ENCODE measurements at regions not wholly inside any gene's neighbourhood (a gene's known extent, or its start where the extent isn't known, plus 50 kb on each side); places are given as distances from the start of the nearest gene placed in this dataset.

DNA sequence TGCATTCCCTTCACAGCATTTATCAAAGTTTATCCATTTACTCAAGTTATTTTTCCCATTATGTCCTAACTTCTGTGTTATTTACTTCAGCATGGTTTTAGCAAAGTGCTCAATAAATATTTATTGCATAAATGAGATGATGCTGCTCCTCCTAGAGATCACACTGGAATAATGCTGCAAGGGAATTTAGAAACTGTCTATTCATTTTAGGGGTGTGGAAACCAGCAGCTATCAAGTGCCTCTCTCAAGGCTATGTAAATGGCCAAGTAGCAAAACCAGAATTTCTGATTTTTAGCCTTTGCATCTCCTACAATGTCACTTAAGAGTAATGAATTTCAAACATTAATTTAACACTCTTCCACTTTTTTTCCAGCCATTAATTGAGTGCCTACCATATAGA is 316.2 kb downstream of the COL12A1 start:
- H3K36me3 ChIP-seq (ENCODE audit: control insufficient read depth, insufficient read depth, low read length): no peaks in the 10 kb centered on the region
- H2AFZ ChIP-seq (ENCODE audit: low read depth, low read length): no peak overlapping the region
- BruUV-seq (replicated peaks): no TSS peak
- ATAC-seq (no peak), FAIRE-seq (no peak), DNase-seq (ENCODE audit: extremely low read depth in 1 of 4, low spot score in 3 of 4) (no peak)
- no peaks in the 10 kb centered on the region for H3K27me3 ChIP-seq (ENCODE audit: control insufficient read depth in 2 of 2, insufficient read depth in 2 of 2, low read length in 2 of 2)
- intact Hi-C loops (cut with micrococcal nuclease): no loop called here
- H3K27ac ChIP-seq (ENCODE audit: extremely low read depth, low read depth, low read length): no peak overlapping the region
- no peaks in the 10 kb centered on the region for H3K4me1 ChIP-seq (replicated peaks in 1 of 2; ENCODE audit: control insufficient read depth in 2 of 2, insufficient read depth in 2 of 2, low read length in 2 of 2)
- H3K9ac ChIP-seq (ENCODE audit: insufficient read depth in 1 of 2, low read depth in 2 of 2, low read length in 2 of 2): no peak overlapping the region
- H3K79me2 ChIP-seq (ENCODE audit: control insufficient read depth, insufficient read depth, low read length): no peaks in the 10 kb centered on the region
- H3K9me1 ChIP-seq (ENCODE audit: control insufficient read depth, insufficient read depth, low read length): no peaks in the 10 kb centered on the region
- in situ Hi-C loops (cut with MboI): no loop called here
- H3K4me3 ChIP-seq: no peak overlapping the region
- CTCF ChIA-PET (ENCODE audit: low intra/inter-chr PET ratio): no interaction called here
- no peaks in the 10 kb centered on the region for H4K20me1 ChIP-seq (replicated peaks; ENCODE audit: control insufficient read depth, insufficient read depth, low read length)
- no peak overlapping the region for H3K4me2 ChIP-seq (ENCODE audit: insufficient read depth, low read length)
- POLR2A ChIA-PET: no interaction called here
- H3K9me3 ChIP-seq (replicated peaks; ENCODE audit: control insufficient read depth, insufficient read depth, low read depth, low read length): no peaks in the 10 kb centered on the region
- TF ChIP-seq, protein P1, sequence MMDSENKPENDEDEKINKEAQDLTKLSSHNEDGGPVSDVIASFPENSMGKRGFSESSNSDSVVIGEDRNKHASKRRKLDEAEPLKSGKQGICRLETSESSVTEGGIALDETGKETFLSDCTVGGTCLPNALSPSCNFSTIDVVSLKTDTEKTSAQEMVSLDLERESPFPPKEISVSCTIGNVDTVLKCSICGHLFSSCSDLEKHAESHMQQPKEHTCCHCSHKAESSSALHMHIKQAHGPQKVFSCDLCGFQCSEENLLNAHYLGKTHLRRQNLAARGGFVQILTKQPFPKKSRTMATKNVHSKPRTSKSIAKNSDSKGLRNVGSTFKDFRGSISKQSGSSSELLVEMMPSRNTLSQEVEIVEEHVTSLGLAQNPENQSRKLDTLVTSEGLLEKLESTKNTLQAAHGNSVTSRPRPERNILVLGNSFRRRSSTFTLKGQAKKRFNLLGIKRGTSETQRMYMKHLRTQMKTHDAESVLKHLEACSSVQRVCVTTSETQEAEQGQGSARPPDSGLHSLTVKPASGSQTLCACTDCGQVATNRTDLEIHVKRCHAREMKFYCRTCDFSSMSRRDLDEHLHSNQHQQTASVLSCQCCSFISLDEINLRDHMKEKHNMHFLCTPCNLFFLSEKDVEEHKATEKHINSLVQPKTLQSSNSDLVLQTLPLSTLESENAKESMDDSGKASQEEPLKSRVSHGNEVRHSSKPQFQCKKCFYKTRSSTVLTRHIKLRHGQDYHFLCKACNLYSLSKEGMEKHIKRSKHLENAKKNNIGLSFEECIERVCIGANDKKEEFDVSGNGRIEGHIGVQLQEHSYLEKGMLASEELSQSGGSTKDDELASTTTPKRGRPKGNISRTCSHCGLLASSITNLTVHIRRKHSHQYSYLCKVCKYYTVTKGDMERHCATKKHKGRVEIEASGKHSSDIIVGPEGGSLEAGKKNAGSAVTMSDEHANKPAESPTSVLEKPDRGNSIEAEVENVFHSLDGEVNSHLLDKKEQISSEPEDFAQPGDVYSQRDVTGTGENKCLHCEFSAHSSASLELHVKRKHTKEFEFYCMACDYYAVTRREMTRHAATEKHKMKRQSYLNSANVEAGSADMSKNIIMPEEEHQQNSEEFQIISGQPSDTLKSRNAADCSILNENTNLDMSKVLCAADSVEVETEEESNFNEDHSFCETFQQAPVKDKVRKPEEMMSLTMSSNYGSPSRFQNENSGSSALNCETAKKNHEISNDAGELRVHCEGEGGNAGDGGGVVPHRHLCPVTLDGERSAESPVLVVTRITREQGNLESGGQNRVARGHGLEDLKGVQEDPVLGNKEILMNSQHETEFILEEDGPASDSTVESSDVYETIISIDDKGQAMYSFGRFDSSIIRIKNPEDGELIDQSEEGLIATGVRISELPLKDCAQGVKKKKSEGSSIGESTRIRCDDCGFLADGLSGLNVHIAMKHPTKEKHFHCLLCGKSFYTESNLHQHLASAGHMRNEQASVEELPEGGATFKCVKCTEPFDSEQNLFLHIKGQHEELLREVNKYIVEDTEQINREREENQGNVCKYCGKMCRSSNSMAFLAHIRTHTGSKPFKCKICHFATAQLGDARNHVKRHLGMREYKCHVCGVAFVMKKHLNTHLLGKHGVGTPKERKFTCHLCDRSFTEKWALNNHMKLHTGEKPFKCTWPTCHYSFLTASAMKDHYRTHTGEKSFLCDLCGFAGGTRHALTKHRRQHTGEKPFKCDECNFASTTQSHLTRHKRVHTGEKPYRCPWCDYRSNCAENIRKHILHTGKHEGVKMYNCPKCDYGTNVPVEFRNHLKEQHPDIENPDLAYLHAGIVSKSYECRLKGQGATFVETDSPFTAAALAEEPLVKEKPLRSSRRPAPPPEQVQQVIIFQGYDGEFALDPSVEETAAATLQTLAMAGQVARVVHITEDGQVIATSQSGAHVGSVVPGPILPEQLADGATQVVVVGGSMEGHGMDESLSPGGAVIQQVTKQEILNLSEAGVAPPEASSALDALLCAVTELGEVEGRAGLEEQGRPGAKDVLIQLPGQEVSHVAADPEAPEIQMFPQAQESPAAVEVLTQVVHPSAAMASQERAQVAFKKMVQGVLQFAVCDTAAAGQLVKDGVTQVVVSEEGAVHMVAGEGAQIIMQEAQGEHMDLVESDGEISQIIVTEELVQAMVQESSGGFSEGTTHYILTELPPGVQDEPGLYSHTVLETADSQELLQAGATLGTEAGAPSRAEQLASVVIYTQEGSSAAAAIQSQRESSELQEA (IDR thresholded peaks at IDR 0.05; ENCODE audit: low read depth): no peak
- TF ChIP-seq HNRNPH1 (optimal IDR thresholded peaks at IDR 0.05; ENCODE audit: low read depth, low read length) (no peak), ZNF311 (CRISPR knock-in tag; IDR thresholded peaks at IDR 0.05) (no peak), CEBPG (CRISPR knock-in tag; IDR thresholded peaks at IDR 0.05) (no peak), CEBPG (tag; conservative IDR thresholded peaks at IDR 0.05 in 1 of 2, IDR thresholded peaks at IDR 0.05 in 1 of 2) (no peak), MCM2 (IDR thresholded peaks at IDR 0.05; ENCODE audit: low read depth) (no peak), NFE2 (IDR thresholded peaks at IDR 0.05; ENCODE audit: low read depth) (no peak), HCFC1 (IDR thresholded peaks at IDR 0.05; ENCODE audit: low read depth, low read length) (no peak), CSDE1 (IDR thresholded peaks at IDR 0.05) (no peak), TCF3 (CRISPR knock-in tag; IDR thresholded peaks at IDR 0.05) (no peak), PHF21A (IDR thresholded peaks at IDR 0.05; ENCODE audit: borderline replicate concordance, low read depth) (no peak)
- TF ChIP-seq, protein P2, sequence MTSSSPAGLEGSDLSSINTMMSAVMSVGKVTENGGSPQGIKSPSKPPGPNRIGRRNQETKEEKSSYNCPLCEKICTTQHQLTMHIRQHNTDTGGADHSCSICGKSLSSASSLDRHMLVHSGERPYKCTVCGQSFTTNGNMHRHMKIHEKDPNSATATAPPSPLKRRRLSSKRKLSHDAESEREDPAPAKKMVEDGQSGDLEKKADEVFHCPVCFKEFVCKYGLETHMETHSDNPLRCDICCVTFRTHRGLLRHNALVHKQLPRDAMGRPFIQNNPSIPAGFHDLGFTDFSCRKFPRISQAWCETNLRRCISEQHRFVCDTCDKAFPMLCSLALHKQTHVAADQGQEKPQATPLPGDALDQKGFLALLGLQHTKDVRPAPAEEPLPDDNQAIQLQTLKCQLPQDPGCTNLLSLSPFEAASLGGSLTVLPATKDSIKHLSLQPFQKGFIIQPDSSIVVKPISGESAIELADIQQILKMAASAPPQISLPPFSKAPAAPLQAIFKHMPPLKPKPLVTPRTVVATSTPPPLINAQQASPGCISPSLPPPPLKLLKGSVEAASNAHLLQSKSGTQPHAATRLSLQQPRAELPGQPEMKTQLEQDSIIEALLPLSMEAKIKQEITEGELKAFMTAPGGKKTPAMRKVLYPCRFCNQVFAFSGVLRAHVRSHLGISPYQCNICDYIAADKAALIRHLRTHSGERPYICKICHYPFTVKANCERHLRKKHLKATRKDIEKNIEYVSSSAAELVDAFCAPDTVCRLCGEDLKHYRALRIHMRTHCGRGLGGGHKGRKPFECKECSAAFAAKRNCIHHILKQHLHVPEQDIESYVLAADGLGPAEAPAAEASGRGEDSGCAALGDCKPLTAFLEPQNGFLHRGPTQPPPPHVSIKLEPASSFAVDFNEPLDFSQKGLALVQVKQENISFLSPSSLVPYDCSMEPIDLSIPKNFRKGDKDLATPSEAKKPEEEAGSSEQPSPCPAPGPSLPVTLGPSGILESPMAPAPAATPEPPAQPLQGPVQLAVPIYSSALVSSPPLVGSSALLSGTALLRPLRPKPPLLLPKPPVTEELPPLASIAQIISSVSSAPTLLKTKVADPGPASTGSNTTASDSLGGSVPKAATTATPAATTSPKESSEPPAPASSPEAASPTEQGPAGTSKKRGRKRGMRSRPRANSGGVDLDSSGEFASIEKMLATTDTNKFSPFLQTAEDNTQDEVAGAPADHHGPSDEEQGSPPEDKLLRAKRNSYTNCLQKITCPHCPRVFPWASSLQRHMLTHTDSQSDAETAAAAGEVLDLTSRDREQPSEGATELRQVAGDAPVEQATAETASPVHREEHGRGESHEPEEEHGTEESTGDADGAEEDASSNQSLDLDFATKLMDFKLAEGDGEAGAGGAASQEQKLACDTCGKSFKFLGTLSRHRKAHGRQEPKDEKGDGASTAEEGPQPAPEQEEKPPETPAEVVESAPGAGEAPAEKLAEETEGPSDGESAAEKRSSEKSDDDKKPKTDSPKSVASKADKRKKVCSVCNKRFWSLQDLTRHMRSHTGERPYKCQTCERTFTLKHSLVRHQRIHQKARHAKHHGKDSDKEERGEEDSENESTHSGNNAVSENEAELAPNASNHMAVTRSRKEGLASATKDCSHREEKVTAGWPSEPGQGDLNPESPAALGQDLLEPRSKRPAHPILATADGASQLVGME (CRISPR knock-in tag; IDR thresholded peaks at IDR 0.05): no peak

Measured in K562 (cell line).